Suprapubic skin (tissue), 4 donors: ENCODE measurements at regions not wholly inside any gene's neighbourhood (a gene's known extent, or its start where the extent isn't known, plus 50 kb on each side); places are given as distances from the start of the nearest gene placed in this dataset.
"Not testable (repeated sequence)": the region's sequence is repeated elsewhere in the genome, so short reads cannot be mapped to it uniquely, and the experiment has no call there.

Experiments used
- DNase-seq, 2 donors: peaks; one replicate each; pipeline ENCODE4 v3.0.0-alpha.2; 2019; ENCODE audit warnings: low spot score in 2 of 2
- H3K27ac ChIP-seq: fragments of 200-600 bp; sonication (generic); one replicate; pipeline ENCODE4 v1.5.1; 2019
- H3K27me3 ChIP-seq: fragments of 200-600 bp; sonication (generic); one replicate; pipeline ENCODE4 v1.5.1; 2019
- H3K36me3 ChIP-seq: fragments of 200-600 bp; sonication (generic); one replicate; pipeline ENCODE4 v1.5.1; 2019
- H3K4me1 ChIP-seq: fragments of 200-600 bp; sonication (generic); one replicate; pipeline ENCODE4 v1.5.1; 2019
- H3K4me3 ChIP-seq: fragments of 200-600 bp; sonication (generic); one replicate; pipeline ENCODE4 v1.5.1; 2019; ENCODE audit warnings: mild to moderate bottlenecking
- H3K9me3 ChIP-seq: fragments of 200-600 bp; sonication (generic); one replicate; pipeline ENCODE4 v1.5.1; 2019
- EP300 ChIP-seq: sonication (generic); formaldehyde crosslinking; IDR thresholded peaks from one replicate; pipeline ENCODE4 v1.6.1; 2017; ENCODE audit warnings: antibody characterized with exemption
- POLR2A ChIP-seq, 2 donors: fragments of 450-650 bp; IDR thresholded peaks; one replicate each; pipeline ENCODE4 v1.6.1; 2017; ENCODE audit warnings: antibody characterized with exemption in 2 of 2, mild to moderate bottlenecking in 2 of 2, moderate library complexity in 2 of 2
- POLR2AphosphoS5 ChIP-seq, 3 donors: sonication (generic); formaldehyde crosslinking; IDR thresholded peaks; one replicate each; pipeline ENCODE4 v1.6.1; 2017; ENCODE audit warnings: antibody characterized with exemption in 3 of 3
- WGBS: methylation state at CpG from one replicate; pipeline ENCODE4 v1.1.5; 2018; 5-methylcytosine and 5-hydroxymethylcytosine counted together
- TF ChIP-seq, protein P1 (sequence below), 2 donors: fragments of 200-600 bp in 1 of 2; fragments of 450-650 bp in 1 of 2; sonication (generic) in 1 of 2; IDR thresholded peaks; one replicate each; pipeline ENCODE4 v1.5.1; 2016 to 2019; ENCODE audit warnings: antibody characterized with exemption in 2 of 2, mild to moderate bottlenecking in 1 of 2, moderate library complexity in 1 of 2

DNA sequence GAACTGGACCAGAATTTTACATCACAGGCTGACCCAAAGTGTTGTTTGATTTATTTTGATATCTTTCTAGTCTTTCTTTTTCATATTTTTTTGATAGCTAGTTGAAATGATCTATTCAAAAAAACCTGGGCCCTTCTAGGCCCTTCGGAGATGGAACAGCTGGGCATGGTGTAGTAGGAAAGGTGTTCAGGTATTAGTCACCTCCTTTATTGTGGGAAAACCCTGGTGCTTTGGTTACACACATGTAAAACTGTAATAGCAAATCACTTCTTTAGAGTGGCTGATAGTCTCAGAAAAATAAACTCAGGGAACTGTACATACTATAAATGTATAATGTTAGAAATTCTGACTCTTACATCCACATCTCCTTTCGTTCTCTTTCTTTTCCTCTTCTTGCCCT is 234.5 kb downstream of the PLA2G4A start:
- Histone ChIP-seq H3K4me1 (no peaks in the 10 kb centered on the region), H3K27ac (no peak overlapping the region), H3K9me3 (no peaks in the 10 kb centered on the region), H3K27me3 (no peaks in the 10 kb centered on the region), H3K4me3 (no peak overlapping the region), H3K36me3 (no peaks in the 10 kb centered on the region)
- no peak for DNase-seq
- 83% methylated on average over 2 of the region's 2 CpGs for WGBS
- TF ChIP-seq, protein P1, sequence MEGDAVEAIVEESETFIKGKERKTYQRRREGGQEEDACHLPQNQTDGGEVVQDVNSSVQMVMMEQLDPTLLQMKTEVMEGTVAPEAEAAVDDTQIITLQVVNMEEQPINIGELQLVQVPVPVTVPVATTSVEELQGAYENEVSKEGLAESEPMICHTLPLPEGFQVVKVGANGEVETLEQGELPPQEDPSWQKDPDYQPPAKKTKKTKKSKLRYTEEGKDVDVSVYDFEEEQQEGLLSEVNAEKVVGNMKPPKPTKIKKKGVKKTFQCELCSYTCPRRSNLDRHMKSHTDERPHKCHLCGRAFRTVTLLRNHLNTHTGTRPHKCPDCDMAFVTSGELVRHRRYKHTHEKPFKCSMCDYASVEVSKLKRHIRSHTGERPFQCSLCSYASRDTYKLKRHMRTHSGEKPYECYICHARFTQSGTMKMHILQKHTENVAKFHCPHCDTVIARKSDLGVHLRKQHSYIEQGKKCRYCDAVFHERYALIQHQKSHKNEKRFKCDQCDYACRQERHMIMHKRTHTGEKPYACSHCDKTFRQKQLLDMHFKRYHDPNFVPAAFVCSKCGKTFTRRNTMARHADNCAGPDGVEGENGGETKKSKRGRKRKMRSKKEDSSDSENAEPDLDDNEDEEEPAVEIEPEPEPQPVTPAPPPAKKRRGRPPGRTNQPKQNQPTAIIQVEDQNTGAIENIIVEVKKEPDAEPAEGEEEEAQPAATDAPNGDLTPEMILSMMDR (IDR thresholded peaks at IDR 0.05): no peak
- TF ChIP-seq POLR2AphosphoS5 (IDR thresholded peaks at IDR 0.05) (no peak), EP300 (no peak), POLR2A (IDR thresholded peaks at IDR 0.05) (no peak)

DNA sequence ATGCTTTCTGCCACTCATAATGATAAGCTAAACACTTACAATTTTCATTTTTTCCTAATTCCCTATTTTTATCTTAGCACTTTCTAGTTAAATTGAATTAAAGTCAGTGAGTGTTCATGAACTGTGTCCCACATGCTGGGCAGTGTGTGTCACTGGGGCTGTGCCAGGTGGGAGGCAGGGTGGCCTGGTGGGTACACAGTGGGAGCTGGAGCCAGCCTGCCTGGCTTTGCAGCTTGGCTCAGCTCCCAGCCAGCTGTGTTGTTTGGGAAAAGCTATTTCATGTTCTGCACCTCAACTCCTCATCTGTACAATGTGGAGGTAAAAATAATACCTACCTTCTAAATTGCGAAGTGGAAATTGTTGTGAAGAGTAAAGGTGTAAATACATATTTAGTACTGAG is 238.4 kb downstream of the PLA2G4A start:
- DNase-seq: no peak
- WGBS: 55% methylated on average over 1 of the region's 1 CpG
- H3K27ac ChIP-seq: no peak overlapping the region
- H3K4me3 ChIP-seq: no peak overlapping the region
- no peaks in the 10 kb centered on the region for H3K27me3 ChIP-seq
- H3K36me3 ChIP-seq: no peaks in the 10 kb centered on the region
- no peaks in the 10 kb centered on the region for H3K4me1 ChIP-seq
- no peaks in the 10 kb centered on the region for H3K9me3 ChIP-seq
- TF ChIP-seq POLR2AphosphoS5 (IDR thresholded peaks at IDR 0.05): no peak
- TF ChIP-seq, protein P1 (IDR thresholded peaks at IDR 0.05): no peak
- TF ChIP-seq POLR2A (IDR thresholded peaks at IDR 0.05): no peak
- TF ChIP-seq EP300: no peak

DNA sequence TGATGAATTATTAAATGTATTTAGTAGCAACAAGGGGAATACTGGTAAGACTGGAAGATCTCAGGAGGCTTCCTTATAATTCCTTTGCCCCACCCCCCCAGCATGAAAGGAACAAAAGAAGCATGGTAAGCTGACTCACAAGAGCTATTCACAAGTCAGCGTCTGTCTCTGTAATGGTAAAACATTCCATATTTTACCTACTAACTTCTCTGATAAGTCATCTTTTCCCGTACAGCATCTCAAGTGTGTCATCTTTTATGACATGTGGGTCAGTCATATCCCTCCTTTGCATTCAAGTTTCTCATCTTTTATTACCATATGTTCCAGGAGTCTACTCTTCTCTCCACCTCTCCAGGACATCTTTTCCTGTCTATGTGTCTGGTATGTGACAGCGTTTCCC is 241.3 kb downstream of the PLA2G4A start:
- Histone ChIP-seq H3K27ac (no peak overlapping the region), H3K9me3 (no peaks in the 10 kb centered on the region), H3K27me3 (no peaks in the 10 kb centered on the region), H3K36me3 (no peaks in the 10 kb centered on the region), H3K4me1 (no peaks in the 10 kb centered on the region), H3K4me3 (no peak overlapping the region)
- WGBS: 30% methylated on average over 3 of the region's 3 CpGs
- no peak for DNase-seq
- TF ChIP-seq POLR2AphosphoS5 (IDR thresholded peaks at IDR 0.05) (no peak), EP300 (no peak), POLR2A (IDR thresholded peaks at IDR 0.05) (no peak)
- TF ChIP-seq, protein P1 (IDR thresholded peaks at IDR 0.05): no peak

DNA sequence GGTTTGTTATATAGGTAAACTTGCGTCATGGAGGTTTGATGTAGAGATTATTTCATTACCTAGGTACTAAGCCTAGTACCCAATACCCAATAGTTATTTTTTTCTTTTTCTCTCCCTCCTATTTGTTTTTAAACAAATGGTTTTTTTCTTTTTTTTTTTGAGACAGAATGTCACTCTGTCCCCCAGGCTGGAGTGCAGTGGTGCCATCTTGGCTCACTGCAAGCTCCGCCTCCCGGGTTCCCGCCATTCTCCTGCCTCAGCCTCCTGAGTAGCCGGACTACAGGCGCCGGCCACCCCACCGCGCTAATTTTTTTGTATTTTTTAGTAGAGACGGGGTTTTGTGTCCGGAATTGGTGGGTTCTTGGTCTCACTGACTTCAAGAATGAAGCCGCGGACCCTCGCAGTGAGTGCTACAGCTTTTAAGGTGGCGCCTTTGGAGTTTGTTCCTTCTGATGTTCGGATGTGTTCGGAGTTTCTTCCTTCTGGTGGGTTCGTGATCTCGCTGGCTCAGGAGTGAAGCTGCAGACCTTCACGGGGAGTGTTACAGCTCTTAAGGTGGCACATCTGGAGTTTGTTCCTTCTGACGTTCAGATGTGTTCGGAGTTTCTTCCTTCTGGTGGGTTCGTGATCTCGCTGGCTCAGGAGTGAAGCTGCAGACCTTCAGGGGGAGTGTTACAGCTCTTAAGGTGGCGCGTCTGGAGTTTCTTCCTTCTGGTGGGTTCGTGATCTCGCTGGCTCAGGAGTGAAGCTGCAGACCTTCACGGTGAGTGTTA is 243.7 kb downstream of the PLA2G4A start:
- H3K27me3 ChIP-seq, H3K4me1 ChIP-seq, H3K36me3 ChIP-seq, H3K27ac ChIP-seq, DNase-seq, H3K9me3 ChIP-seq: not testable (repeated sequence)
- H3K4me3 ChIP-seq: peak overlapping the region; percentile 23
- WGBS: 81% methylated on average over 28 of the region's 29 CpGs

DNA sequence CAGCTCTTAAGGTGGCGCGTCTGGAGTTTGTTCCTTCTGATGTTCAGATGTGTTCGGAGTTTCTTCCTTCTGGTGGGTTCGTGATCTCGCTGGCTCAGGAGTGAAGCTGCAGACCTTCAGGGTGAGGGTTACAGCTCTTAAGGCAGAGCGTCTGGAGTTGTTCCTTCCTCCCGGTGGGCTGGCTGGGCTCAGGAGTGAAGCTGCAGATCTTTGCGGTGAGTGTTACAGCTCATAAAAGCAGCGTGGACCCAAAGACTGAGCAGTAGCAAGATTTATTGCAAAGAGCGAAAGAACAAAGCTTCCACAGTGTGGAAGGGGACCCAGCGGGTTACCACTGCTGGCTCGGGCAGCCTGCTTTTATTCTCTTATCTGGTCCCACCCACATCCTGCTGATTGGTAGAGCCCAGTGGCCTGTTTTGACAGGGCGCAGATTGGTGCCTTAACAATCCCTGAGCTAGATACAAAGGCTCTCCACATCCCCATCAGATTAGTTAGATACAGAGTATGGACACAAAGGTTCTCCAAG is 244.3 kb downstream of the PLA2G4A start:
- not testable (repeated sequence) for H3K9me3 ChIP-seq, DNase-seq, H3K4me1 ChIP-seq, H3K27me3 ChIP-seq, H3K36me3 ChIP-seq, H3K27ac ChIP-seq
- H3K4me3 ChIP-seq: peak overlapping the region; percentile 23
- WGBS: 72% methylated on average over 13 of the region's 13 CpGs

DNA sequence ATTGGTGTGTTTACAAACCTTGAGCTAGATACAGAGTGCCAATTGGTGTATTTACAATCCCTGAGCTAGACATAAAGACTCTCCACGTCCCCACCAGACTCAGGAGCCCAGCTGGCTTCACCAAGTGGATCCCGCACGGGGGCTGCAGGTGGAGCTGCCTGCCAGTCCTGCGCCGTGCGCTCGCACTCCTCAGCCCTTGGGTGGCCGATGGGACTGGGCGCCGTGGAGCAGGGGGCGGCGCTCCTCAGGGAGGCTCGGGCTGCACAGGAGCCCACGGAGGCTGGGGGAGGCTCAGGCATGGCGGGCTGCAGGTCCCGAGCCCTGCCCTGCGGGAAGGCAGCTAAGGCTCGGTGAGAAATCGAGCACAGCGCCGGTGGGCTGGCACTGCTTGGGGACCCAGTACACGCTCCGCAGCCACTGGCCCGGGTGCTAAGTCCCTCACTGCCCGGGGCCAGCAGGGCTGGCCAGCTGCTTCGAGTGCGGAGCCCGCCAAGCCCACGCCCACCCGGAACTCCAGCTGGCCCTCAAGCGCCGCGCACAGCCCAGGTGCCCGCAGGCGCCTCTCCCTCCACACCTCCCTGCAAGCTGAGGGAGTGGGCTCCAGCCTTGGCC is 245.0 kb downstream of the PLA2G4A start:
- not testable (repeated sequence) for H3K36me3 ChIP-seq, H3K4me3 ChIP-seq, H3K4me1 ChIP-seq, H3K27me3 ChIP-seq, H3K9me3 ChIP-seq, DNase-seq, H3K27ac ChIP-seq
- WGBS: 95% methylated on average over 13 of the region's 35 CpGs
